Nephron (organoid): ENCODE measurements at regions not wholly inside any gene's neighbourhood (a gene's known extent, or its start where the extent isn't known, plus 50 kb on each side); places are given as distances from the start of the nearest gene placed in this dataset.

Experiments used
- H3K27ac Mint-ChIP-seq, 3 experiments: 2 replicates each; pipeline ENCODE4 v1.8.0; 2020; ENCODE audit warnings: mixed read lengths in 3 of 3, mild to moderate bottlenecking in 2 of 3, moderate library complexity in 1 of 3
- H3K27me3 Mint-ChIP-seq: 2 replicates; pipeline ENCODE4 v1.8.0; 2021; ENCODE audit warnings: low read depth, mild to moderate bottlenecking, moderate library complexity, mixed read lengths
- H3K36me3 Mint-ChIP-seq: 2 replicates; pipeline ENCODE4 v1.8.0; 2020; ENCODE audit warnings: low read depth, mixed read lengths
- H3K4me1 Mint-ChIP-seq: 2 replicates; pipeline ENCODE4 v1.8.0; 2020; ENCODE audit warnings: mixed read lengths
- H3K4me3 Mint-ChIP-seq, 3 experiments: 2 replicates each; pipeline ENCODE4 v1.8.0; 2020; ENCODE audit warnings: mild to moderate bottlenecking in 3 of 3, mixed read lengths in 3 of 3, moderate library complexity in 2 of 3
- H3K9me3 Mint-ChIP-seq: 2 replicates; pipeline ENCODE4 v1.8.0; 2020; ENCODE audit warnings: mixed read lengths
- TF ChIP-seq, protein P1 (sequence below), 3 experiments: fragments of 200-600 bp; sonication (generic); IDR thresholded peaks; one replicate each; pipeline ENCODE4 v1.5.0; 2021; ENCODE audit warnings: antibody characterized with exemption in 3 of 3; ENCODE audit not compliant: unreplicated experiment in 3 of 3

DNA sequence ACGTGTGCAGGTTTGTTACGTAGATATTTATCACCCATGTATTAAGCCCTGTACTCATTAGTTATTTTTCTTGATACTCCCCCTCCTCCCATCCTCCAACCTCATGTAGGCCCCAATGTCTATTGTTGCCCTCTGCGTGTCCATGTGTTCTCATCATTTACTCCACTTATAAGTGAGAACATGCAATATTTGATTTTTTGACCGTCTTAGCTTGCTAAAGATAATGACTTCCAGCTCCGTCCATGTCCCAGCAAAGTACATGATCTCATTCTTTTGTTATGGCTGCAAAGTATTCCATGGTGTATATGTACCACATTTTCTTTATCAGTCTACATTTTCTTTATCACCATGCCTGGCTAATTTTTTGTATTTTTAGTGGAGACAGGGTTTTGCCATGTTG, 623.2 kb downstream of the SQOR start:
- TF ChIP-seq, protein P1, sequence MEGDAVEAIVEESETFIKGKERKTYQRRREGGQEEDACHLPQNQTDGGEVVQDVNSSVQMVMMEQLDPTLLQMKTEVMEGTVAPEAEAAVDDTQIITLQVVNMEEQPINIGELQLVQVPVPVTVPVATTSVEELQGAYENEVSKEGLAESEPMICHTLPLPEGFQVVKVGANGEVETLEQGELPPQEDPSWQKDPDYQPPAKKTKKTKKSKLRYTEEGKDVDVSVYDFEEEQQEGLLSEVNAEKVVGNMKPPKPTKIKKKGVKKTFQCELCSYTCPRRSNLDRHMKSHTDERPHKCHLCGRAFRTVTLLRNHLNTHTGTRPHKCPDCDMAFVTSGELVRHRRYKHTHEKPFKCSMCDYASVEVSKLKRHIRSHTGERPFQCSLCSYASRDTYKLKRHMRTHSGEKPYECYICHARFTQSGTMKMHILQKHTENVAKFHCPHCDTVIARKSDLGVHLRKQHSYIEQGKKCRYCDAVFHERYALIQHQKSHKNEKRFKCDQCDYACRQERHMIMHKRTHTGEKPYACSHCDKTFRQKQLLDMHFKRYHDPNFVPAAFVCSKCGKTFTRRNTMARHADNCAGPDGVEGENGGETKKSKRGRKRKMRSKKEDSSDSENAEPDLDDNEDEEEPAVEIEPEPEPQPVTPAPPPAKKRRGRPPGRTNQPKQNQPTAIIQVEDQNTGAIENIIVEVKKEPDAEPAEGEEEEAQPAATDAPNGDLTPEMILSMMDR (IDR thresholded peaks at IDR 0.05; ENCODE audit: unreplicated experiment in 3 of 3), result no peak
- no peak overlapping the region for H3K4me3 Mint-ChIP-seq

DNA sequence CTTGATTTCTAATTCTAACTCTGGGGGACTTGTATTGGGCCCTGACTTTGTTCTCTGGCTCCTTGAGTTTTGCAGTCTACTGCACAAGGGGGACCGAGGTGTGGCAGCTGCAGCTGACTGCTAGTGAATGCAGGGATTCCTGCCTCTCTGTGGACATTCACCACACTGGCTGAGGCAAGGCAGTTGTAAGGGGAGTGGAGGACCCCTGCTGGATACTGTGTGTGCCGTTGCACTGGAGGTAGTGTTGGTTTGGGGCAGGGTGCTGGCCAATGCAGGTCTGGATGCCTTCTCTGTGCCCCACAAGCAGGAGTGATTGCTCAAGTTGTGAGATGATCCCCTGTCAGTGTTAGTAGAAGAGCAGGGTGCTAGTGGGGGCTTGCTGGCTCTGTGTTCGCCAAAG, 626.1 kb downstream of the SQOR start:
- Mint-ChIP-seq H3K27ac (no peak overlapping the region), H3K27me3 (no peaks in the 10 kb centered on the region)
- TF ChIP-seq, protein P1 (IDR thresholded peaks at IDR 0.05; ENCODE audit: unreplicated experiment in 3 of 3), result no peak

More for the DNA sequence above, 623.2 kb downstream of the SQOR start:
- H3K27me3 Mint-ChIP-seq, result no peaks in the 10 kb centered on the region
- H3K9me3 Mint-ChIP-seq, result peaks cover 8% of the 10 kb centered on the region
- no peak overlapping the region for H3K27ac Mint-ChIP-seq
- H3K4me1 Mint-ChIP-seq, result no peaks in the 10 kb centered on the region
- H3K36me3 Mint-ChIP-seq, result no peaks in the 10 kb centered on the region

DNA sequence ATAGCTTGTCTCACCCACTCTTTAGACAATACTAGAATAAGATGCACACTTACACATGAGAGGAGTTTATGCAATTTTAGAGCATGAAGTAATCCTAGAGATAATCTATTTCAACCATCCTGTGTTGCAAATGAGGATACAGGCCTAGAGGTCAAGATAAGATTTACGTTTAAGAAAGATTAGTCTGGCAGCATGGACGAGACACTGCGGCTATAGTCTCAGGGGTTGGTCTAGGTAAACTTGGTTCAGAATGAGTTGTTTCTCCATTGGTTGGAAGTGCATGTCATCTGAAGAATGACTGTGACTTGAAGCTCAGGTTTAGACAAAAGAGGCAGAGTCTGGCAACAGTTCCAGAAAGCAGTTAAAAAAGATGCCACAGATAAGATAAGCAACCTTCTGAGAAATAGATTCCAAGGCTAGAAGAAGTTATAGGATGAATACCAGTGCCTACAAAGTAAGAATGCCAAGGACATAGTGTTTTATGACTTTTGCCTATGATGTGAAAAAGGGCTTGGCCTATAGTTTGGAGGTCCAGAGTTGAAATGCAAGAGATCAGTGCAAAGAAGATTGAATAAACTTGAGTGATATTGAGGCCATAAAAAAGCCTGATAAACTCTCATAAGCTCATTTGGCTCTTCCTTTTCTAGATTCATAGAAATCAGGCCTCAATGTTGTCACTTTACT, 631.0 kb downstream of the SQOR start:
- H3K4me1 Mint-ChIP-seq, result peaks cover 8% of the 10 kb centered on the region
- no peak overlapping the region for H3K27ac Mint-ChIP-seq
- no peaks in the 10 kb centered on the region for H3K9me3 Mint-ChIP-seq
- no peaks in the 10 kb centered on the region for H3K36me3 Mint-ChIP-seq
- no peak overlapping the region for H3K4me3 Mint-ChIP-seq
- TF ChIP-seq, protein P1 (IDR thresholded peaks at IDR 0.05; ENCODE audit: unreplicated experiment in 3 of 3), result no peak
- H3K27me3 Mint-ChIP-seq, result no peaks in the 10 kb centered on the region

More for the DNA sequence above, 626.1 kb downstream of the SQOR start:
- Mint-ChIP-seq H3K9me3 (peaks cover 6% of the 10 kb centered on the region), H3K4me1 (peaks cover 5% of the 10 kb centered on the region), H3K4me3 (no peak overlapping the region), H3K36me3 (no peaks in the 10 kb centered on the region)

DNA sequence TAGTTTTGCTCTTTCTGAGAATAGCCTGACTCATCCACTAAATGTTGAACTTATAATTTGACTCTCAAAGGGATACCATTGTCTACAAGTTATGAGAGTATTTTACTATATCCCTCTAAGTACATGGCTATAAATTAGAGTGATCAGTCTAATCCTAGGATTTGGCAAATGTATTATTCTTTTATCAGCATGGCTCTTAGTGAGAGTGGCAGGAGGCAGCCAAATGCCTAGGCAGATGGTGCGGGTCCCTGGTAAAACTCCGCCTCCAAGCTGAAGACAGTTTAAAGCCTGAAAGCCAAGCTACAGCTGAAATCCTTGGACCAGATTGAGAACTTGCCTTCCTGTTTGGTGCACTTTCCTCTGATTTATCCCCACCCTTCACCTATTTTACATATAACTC, 631.8 kb downstream of the SQOR start:
- H3K4me1 Mint-ChIP-seq, result peaks cover 8% of the 10 kb centered on the region
- H3K27ac Mint-ChIP-seq, result no peak overlapping the region
- TF ChIP-seq, protein P1 (IDR thresholded peaks at IDR 0.05; ENCODE audit: unreplicated experiment in 3 of 3), result no peak
- H3K4me3 Mint-ChIP-seq, result no peak overlapping the region
- H3K9me3 Mint-ChIP-seq, result no peaks in the 10 kb centered on the region
- H3K36me3 Mint-ChIP-seq, result no peaks in the 10 kb centered on the region
- no peaks in the 10 kb centered on the region for H3K27me3 Mint-ChIP-seq

DNA sequence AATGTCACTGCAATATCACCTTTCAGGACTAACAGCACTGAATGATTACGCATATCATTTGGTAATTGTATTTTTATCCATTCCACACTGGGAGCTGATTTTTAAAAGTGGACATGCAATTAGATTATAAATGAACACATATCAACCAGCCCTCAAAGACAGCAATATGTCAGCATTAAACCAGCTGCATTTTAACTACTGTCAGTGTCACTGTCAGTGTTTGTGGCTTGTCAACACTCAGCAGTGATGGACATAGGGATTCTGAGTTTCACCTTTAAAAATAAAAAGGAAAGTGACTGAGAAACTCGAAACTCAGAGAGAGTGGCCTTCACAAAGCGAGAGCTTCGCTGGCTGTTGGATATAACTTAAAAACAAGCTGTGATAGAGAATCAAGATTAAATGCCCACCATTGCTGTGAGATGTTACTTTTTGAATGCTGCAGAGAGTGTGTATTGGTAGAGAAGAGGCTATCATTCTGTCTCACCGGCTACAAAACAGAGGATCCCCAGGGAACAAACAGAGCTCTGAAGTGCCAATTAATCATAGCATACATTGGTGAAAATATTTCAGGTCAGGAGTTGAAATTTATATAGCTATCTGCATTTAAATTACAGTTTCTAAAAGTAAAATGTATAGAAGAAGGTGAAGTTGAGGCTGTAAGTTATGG, 635.8 kb downstream of the SQOR start:
- Mint-ChIP-seq H3K9me3 (peaks cover 3% of the 10 kb centered on the region), H3K4me1 (peaks cover 6% of the 10 kb centered on the region), H3K4me3 (no peak overlapping the region), H3K27ac (no peak overlapping the region), H3K36me3 (no peaks in the 10 kb centered on the region), H3K27me3 (no peaks in the 10 kb centered on the region)
- TF ChIP-seq, protein P1 (IDR thresholded peaks at IDR 0.05; ENCODE audit: unreplicated experiment in 3 of 3), result no peak

DNA sequence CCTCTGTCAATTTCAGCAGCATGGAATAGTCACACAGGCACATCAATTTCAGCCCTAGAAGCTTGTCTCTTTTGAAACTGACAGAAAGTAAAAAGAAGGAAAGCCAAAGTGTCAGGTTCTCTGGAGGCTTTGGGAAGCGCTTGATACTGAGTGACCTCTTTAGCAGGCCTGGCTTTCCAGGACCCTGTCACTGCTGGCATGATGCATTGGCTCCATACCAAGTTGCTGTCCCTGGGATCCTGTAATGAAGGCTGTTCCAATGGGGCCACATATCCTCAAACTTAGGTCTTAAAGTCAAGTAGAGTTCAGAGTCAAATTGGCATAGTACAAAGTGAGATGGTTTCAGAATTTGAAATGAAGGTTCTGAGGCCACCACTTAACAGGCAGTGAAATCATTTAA, 640.9 kb downstream of the SQOR start:
- H3K9me3 Mint-ChIP-seq, result peaks cover 3% of the 10 kb centered on the region
- H3K4me3 Mint-ChIP-seq, result no peak overlapping the region
- H3K4me1 Mint-ChIP-seq, result peaks cover 23% of the 10 kb centered on the region
- TF ChIP-seq, protein P1 (IDR thresholded peaks at IDR 0.05; ENCODE audit: unreplicated experiment in 3 of 3), result no peak
- peaks cover 3% of the 10 kb centered on the region for H3K27me3 Mint-ChIP-seq
- H3K27ac Mint-ChIP-seq, result no peak overlapping the region
- H3K36me3 Mint-ChIP-seq, result no peaks in the 10 kb centered on the region
